ENCODE measurements at regions not wholly inside any gene's neighbourhood (a gene's known extent, or its start where the extent isn't known, plus 50 kb on each side); places are given as distances from the start of the nearest gene placed in this dataset.
A peak's percentile ranks its signal among the peaks of the same experiment; 100 is the strongest.

- DNase-seq (ENCODE audit: extremely low read depth in 1 of 11, low read depth in 9 of 11, low spot score in 4 of 11): no peak
These were observed 186.5 kb downstream of the MAFB start for GRCh38 chr20:40502576-40502975.

- no peak for DNase-seq (ENCODE audit: extremely low read depth in 1 of 11, low read depth in 9 of 11, low spot score in 4 of 11)
These were observed 189.6 kb downstream of the MAFB start for GRCh38 chr20:40499391-40499790.

- DNase-seq (ENCODE audit: extremely low read depth in 1 of 11, low read depth in 9 of 11, low spot score in 4 of 11): no peak
These were observed 190.9 kb downstream of the MAFB start for GRCh38 chr20:40497899-40498691.

GRCh38 chr20:40495956-40496355 lies 193.1 kb downstream of the MAFB start:
- DNase-seq (ENCODE audit: extremely low read depth in 1 of 11, low read depth in 9 of 11, low spot score in 4 of 11): no peak

GRCh38 chr20:40494248-40494647 lies 194.8 kb downstream of the MAFB start:
- no peak for DNase-seq (ENCODE audit: extremely low read depth in 1 of 11, low read depth in 9 of 11, low spot score in 4 of 11)

- DNase-seq (ENCODE audit: extremely low read depth in 1 of 11, low read depth in 9 of 11, low spot score in 4 of 11): no peak
These were observed 195.5 kb downstream of the MAFB start for GRCh38 chr20:40493549-40493948.

- DNase-seq (ENCODE audit: extremely low read depth in 1 of 11, low read depth in 9 of 11, low spot score in 4 of 11): peak in 10 of 11 donors; percentile 24 to 62 (median 41)
These were observed 196.0 kb downstream of the MAFB start for GRCh38 chr20:40493071-40493470.

GRCh38 chr20:40491009-40491590 lies 197.9 kb downstream of the MAFB start:
- no peak for DNase-seq (ENCODE audit: extremely low read depth in 1 of 11, low read depth in 9 of 11, low spot score in 4 of 11)

GRCh38 chr20:40489886-40490285 lies 199.2 kb downstream of the MAFB start:
- no peak for DNase-seq (ENCODE audit: extremely low read depth in 1 of 11, low read depth in 9 of 11, low spot score in 4 of 11)

- DNase-seq (ENCODE audit: extremely low read depth in 1 of 11, low read depth in 9 of 11, low spot score in 4 of 11): no peak
These were observed 200.6 kb downstream of the MAFB start for GRCh38 chr20:40488401-40488800.

GRCh38 chr20:40486297-40486696 lies 202.7 kb downstream of the MAFB start:
- DNase-seq (ENCODE audit: extremely low read depth in 1 of 11, low read depth in 9 of 11, low spot score in 4 of 11): no peak

GRCh38 chr20:40481743-40482458 lies 207.1 kb downstream of the MAFB start:
- DNase-seq (ENCODE audit: extremely low read depth in 1 of 11, low read depth in 9 of 11, low spot score in 4 of 11): no peak

GRCh38 chr20:40481337-40481736 lies 207.7 kb downstream of the MAFB start:
- no peak for DNase-seq (ENCODE audit: extremely low read depth in 1 of 11, low read depth in 9 of 11, low spot score in 4 of 11)

GRCh38 chr20:40477805-40478204 lies 211.2 kb downstream of the MAFB start:
- DNase-seq (ENCODE audit: extremely low read depth in 1 of 11, low read depth in 9 of 11, low spot score in 4 of 11): no peak

GRCh38 chr20:40476461-40476860 lies 212.6 kb downstream of the MAFB start:
- DNase-seq (ENCODE audit: extremely low read depth in 1 of 11, low read depth in 9 of 11, low spot score in 4 of 11): no peak

GRCh38 chr20:40472905-40473304 lies 216.1 kb downstream of the MAFB start:
- DNase-seq (ENCODE audit: extremely low read depth in 1 of 11, low read depth in 9 of 11, low spot score in 4 of 11): no peak

- peak in 1 of 11 donors; percentile 25 for DNase-seq (ENCODE audit: extremely low read depth in 1 of 11, low read depth in 9 of 11, low spot score in 4 of 11)
These were observed 217.8 kb downstream of the MAFB start for GRCh38 chr20:40471261-40471629.

GRCh38 chr20:40470445-40471260 lies 218.4 kb downstream of the MAFB start:
- no peak for DNase-seq (ENCODE audit: extremely low read depth in 1 of 11, low read depth in 9 of 11, low spot score in 4 of 11)

GRCh38 chr20:40468759-40469158 lies 220.3 kb downstream of the MAFB start:
- no peak for DNase-seq (ENCODE audit: extremely low read depth in 1 of 11, low read depth in 9 of 11, low spot score in 4 of 11)

All from renal cortex interstitium (tissue), 11 donors.